ENCODE measurements at regions not wholly inside any gene's neighbourhood (a gene's known extent, or its start where the extent isn't known, plus 50 kb on each side); places are given as distances from the start of the nearest gene placed in this dataset.

DNA sequence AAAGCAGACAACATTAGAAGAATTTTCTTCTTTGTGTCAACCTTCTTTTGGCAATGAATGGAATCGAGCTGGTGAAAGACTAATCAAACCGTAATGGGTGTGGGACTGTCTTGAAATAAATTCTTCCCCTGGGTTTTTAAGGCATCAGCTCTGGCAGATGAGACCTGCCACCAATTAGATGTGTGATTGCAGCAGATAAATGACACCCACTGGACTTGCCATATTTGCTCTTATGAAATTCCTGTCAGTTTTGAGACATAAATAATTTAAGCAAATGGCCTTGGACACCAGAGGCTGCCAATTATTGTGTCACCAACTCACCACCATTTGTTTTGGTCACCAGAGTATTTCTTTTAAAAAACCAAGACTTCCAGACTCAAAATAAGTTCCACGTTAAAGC lies 135.9 kb upstream of the RGMB start:
- no peaks in the 10 kb centered on the region for H3K9me2 ChIP-seq (replicated peaks; ENCODE audit: insufficient read depth)
- no peak overlapping the region for H3K4me3 ChIP-seq
- TF ChIP-seq, protein P1, sequence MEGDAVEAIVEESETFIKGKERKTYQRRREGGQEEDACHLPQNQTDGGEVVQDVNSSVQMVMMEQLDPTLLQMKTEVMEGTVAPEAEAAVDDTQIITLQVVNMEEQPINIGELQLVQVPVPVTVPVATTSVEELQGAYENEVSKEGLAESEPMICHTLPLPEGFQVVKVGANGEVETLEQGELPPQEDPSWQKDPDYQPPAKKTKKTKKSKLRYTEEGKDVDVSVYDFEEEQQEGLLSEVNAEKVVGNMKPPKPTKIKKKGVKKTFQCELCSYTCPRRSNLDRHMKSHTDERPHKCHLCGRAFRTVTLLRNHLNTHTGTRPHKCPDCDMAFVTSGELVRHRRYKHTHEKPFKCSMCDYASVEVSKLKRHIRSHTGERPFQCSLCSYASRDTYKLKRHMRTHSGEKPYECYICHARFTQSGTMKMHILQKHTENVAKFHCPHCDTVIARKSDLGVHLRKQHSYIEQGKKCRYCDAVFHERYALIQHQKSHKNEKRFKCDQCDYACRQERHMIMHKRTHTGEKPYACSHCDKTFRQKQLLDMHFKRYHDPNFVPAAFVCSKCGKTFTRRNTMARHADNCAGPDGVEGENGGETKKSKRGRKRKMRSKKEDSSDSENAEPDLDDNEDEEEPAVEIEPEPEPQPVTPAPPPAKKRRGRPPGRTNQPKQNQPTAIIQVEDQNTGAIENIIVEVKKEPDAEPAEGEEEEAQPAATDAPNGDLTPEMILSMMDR (IDR thresholded peaks at IDR 0.05; ENCODE audit: poor library complexity), result no peak
- no peak for TF ChIP-seq EZH2 (IDR thresholded peaks at IDR 0.05; ENCODE audit: borderline replicate concordance)
- no peaks in the 10 kb centered on the region for H4K20me1 ChIP-seq (ENCODE audit: insufficient read depth, poor library complexity, severe bottlenecking)
- no peak overlapping the region for H3K4me2 ChIP-seq
- no peak overlapping the region for H2AFZ ChIP-seq
- H3K27ac ChIP-seq, result no peak overlapping the region
- DNase-seq (ENCODE audit: low spot score), result no peak
- 70% methylated on average over 3 of the region's 3 CpGs for WGBS (ENCODE audit: low lambda C conversion rate, missing lambda C conversion rate)
- H3K36me3 ChIP-seq (replicated peaks; ENCODE audit: insufficient read depth, low read depth), result no peaks in the 10 kb centered on the region
- no peaks in the 10 kb centered on the region for H3K79me2 ChIP-seq
- no peaks in the 10 kb centered on the region for H3K9me3 ChIP-seq (ENCODE audit: low read depth)
- H3K27me3 ChIP-seq, result no peaks in the 10 kb centered on the region
- no peaks in the 10 kb centered on the region for H3K4me1 ChIP-seq (ENCODE audit: insufficient read depth)

DNA sequence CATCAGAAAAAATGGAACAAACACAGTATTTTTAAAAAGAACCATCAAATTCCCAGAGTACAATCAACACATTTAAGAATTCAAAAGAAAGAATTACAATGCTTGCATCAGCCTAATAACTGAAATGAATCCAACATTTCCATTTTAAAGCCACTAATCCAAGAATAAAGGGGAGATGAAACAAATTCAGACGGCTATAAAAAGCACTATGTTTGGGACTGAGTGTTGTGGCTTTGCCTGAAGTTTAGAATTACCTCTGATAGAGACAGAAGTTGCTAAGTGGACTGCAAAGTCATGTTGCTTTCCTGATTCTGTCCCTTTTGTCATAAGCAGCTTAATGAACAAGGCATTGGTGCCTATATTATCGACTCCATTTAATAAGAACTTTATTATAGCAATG lies 135.4 kb upstream of the RGMB start:
- TF ChIP-seq, protein P1 (IDR thresholded peaks at IDR 0.05; ENCODE audit: poor library complexity), result no peak
- TF ChIP-seq EZH2phosphoT487 (IDR thresholded peaks at IDR 0.05; ENCODE audit: low read depth, severe bottlenecking, unreplicated experiment), result no peak
- TF ChIP-seq EZH2 (IDR thresholded peaks at IDR 0.05; ENCODE audit: borderline replicate concordance), result no peak
- DNase-seq (ENCODE audit: low spot score), result no peak
- Histone ChIP-seq H3K27ac (no peak overlapping the region), H3K9me2 (replicated peaks; ENCODE audit: insufficient read depth) (no peaks in the 10 kb centered on the region), H3K4me3 (no peak overlapping the region), H3K27me3 (no peaks in the 10 kb centered on the region), H3K36me3 (replicated peaks; ENCODE audit: insufficient read depth, low read depth) (no peaks in the 10 kb centered on the region), H3K4me1 (ENCODE audit: insufficient read depth) (no peaks in the 10 kb centered on the region), H2AFZ (no peak overlapping the region), H3K4me2 (no peak overlapping the region), H3K79me2 (no peaks in the 10 kb centered on the region), H4K20me1 (ENCODE audit: insufficient read depth, poor library complexity, severe bottlenecking) (no peaks in the 10 kb centered on the region), H3K9me3 (ENCODE audit: low read depth) (no peaks in the 10 kb centered on the region)
- 70% methylated on average over 2 of the region's 2 CpGs for WGBS (ENCODE audit: low lambda C conversion rate, missing lambda C conversion rate)

DNA sequence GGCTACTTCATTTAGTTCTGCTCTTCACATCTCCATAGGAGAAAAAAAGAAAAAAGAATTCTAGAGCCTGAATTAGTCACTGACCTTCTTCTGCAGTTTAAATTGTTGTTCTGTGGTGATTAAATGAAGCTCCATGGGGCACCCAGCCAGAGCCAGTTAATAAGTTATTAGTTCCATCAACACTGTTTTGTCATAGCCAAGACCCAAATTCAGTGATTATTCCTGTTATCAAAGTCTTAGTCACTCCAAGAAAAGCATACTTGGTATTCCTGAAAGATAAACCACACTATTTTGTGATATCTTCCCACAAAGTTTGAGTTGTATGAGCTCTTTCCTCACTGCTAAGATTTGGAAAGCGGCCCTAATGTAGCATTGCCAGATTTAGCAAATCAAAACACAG lies 134.8 kb upstream of the RGMB start:
- Histone ChIP-seq H3K4me2 (no peak overlapping the region), H3K9me3 (ENCODE audit: low read depth) (no peaks in the 10 kb centered on the region), H3K4me3 (no peak overlapping the region), H4K20me1 (ENCODE audit: insufficient read depth, poor library complexity, severe bottlenecking) (no peaks in the 10 kb centered on the region), H3K27me3 (no peaks in the 10 kb centered on the region), H2AFZ (no peak overlapping the region), H3K79me2 (no peaks in the 10 kb centered on the region), H3K4me1 (ENCODE audit: insufficient read depth) (no peaks in the 10 kb centered on the region), H3K36me3 (replicated peaks; ENCODE audit: insufficient read depth, low read depth) (no peaks in the 10 kb centered on the region), H3K9me2 (replicated peaks; ENCODE audit: insufficient read depth) (no peaks in the 10 kb centered on the region), H3K27ac (no peak overlapping the region)
- 79% methylated on average over 1 of the region's 1 CpG for WGBS (ENCODE audit: low lambda C conversion rate, missing lambda C conversion rate)
- no peak for TF ChIP-seq EZH2phosphoT487 (IDR thresholded peaks at IDR 0.05; ENCODE audit: low read depth, severe bottlenecking, unreplicated experiment)
- TF ChIP-seq, protein P1 (IDR thresholded peaks at IDR 0.05; ENCODE audit: poor library complexity), result no peak
- TF ChIP-seq EZH2 (IDR thresholded peaks at IDR 0.05; ENCODE audit: borderline replicate concordance), result no peak
- DNase-seq (ENCODE audit: low spot score), result no peak

DNA sequence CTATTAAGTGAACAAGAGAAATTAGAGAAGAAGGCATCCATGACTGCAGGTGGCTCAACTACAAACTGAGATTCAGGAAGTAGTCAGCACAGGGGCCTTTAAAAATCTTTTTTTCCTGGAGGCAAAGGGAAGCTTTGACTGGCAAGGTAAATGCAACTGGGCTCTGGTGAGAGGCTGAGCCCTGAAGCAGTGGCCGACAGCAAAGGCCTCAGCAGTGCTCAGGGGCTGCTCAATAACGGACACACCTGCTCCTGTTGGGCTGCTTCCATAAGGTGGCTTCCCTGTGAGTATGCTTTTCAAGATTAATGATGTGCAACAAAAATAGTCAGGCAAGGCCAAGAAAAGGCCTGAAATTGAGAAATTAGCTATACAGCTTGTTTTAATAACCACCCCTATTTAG lies 134.2 kb upstream of the RGMB start:
- Histone ChIP-seq H3K9me2 (replicated peaks; ENCODE audit: insufficient read depth) (no peaks in the 10 kb centered on the region), H3K27me3 (no peaks in the 10 kb centered on the region), H3K4me3 (no peak overlapping the region), H3K36me3 (replicated peaks; ENCODE audit: insufficient read depth, low read depth) (no peaks in the 10 kb centered on the region), H3K27ac (no peak overlapping the region), H4K20me1 (ENCODE audit: insufficient read depth, poor library complexity, severe bottlenecking) (no peaks in the 10 kb centered on the region), H2AFZ (no peak overlapping the region), H3K9me3 (ENCODE audit: low read depth) (no peaks in the 10 kb centered on the region), H3K4me2 (no peak overlapping the region), H3K4me1 (ENCODE audit: insufficient read depth) (no peaks in the 10 kb centered on the region), H3K79me2 (no peaks in the 10 kb centered on the region)
- no peak for TF ChIP-seq EZH2 (IDR thresholded peaks at IDR 0.05; ENCODE audit: borderline replicate concordance)
- no peak for TF ChIP-seq EZH2phosphoT487 (IDR thresholded peaks at IDR 0.05; ENCODE audit: low read depth, severe bottlenecking, unreplicated experiment)
- TF ChIP-seq, protein P1 (IDR thresholded peaks at IDR 0.05; ENCODE audit: poor library complexity), result no peak
- no peak for DNase-seq (ENCODE audit: low spot score)
- 79% methylated on average over 2 of the region's 2 CpGs for WGBS (ENCODE audit: low lambda C conversion rate, missing lambda C conversion rate)
